Activated CD4-positive, alpha-beta memory T cell treated with anti-CD3 and anti-CD28 coated beads, Interleukin-2, amount 10 ng/mL, durations not matched to agents 7 days and 5 days (primary cell): ENCODE measurements at regions not wholly inside any gene's neighbourhood (a gene's known extent, or its start where the extent isn't known, plus 50 kb on each side); places are given as distances from the start of the nearest gene placed in this dataset.

Experiments used
- CTCF ChIA-PET: fragments of 350-600 bp; sonication (Branson Sonifier 250); formaldehyde crosslinking; loops from one replicate; lab custom pipeline; 2021; ENCODE audit warnings: antibody characterized with exemption, inconsistent platforms; lab: Charles Lee
- POLR2A ChIA-PET: fragments of 350-600 bp; sonication (Branson Sonifier 250); formaldehyde crosslinking; loops from one replicate; lab custom pipeline; 2021; ENCODE audit warnings: antibody characterized with exemption; lab: Charles Lee
- DNase-seq: peaks from one replicate; pipeline ENCODE4 v3.0.0-alpha.2; 2020
- H3K27ac Mint-ChIP-seq: one replicate; pipeline ENCODE4 v1.8.0; 2021; ENCODE audit warnings: mild to moderate bottlenecking, mixed read lengths
- H3K27me3 Mint-ChIP-seq: one replicate; pipeline ENCODE4 v1.8.0; 2021; ENCODE audit warnings: mixed read lengths
- H3K36me3 Mint-ChIP-seq: one replicate; pipeline ENCODE4 v1.8.0; 2021; ENCODE audit warnings: low read depth, mixed read lengths
- H3K4me1 Mint-ChIP-seq: one replicate; pipeline ENCODE4 v1.8.0; 2021; ENCODE audit warnings: mixed read lengths
- H3K4me3 Mint-ChIP-seq: one replicate; pipeline ENCODE4 v1.8.0; 2021; ENCODE audit warnings: mild to moderate bottlenecking, mixed read lengths
- H3K9me3 Mint-ChIP-seq: one replicate; pipeline ENCODE4 v1.8.0; 2021; ENCODE audit warnings: mixed read lengths

DNA sequence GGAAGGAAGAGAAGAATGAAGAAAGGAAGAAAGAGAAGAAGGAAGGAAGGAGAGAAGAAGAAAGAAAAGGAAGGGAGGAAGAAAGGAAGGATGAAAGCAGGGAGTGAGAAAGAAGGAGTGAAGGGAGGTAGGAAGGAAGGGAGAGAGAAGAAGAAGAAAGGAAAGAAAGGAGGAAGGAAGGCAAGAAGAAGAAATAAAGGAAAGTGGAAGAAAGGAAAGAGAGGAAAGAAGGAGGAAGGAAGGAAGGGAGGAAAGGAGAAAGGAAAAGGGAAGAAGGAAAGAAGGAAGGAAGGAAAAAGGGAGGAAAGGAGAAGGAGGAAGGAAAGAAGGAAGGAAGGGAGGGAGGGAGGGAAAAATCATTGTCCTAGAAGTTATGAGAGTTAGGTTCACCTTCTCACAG lies 696.6 kb upstream of the TMEM132C start:
- Mint-ChIP-seq H3K4me3 (no peak overlapping the region), H3K36me3 (peaks cover 5% of the 10 kb centered on the region), H3K27ac (no peak overlapping the region), H3K9me3 (peaks cover 7% of the 10 kb centered on the region), H3K27me3 (peaks cover 17% of the 10 kb centered on the region), H3K4me1 (no peaks in the 10 kb centered on the region)
- DNase-seq = no peak
- CTCF ChIA-PET = no interaction called here
- POLR2A ChIA-PET = no interaction called here

DNA sequence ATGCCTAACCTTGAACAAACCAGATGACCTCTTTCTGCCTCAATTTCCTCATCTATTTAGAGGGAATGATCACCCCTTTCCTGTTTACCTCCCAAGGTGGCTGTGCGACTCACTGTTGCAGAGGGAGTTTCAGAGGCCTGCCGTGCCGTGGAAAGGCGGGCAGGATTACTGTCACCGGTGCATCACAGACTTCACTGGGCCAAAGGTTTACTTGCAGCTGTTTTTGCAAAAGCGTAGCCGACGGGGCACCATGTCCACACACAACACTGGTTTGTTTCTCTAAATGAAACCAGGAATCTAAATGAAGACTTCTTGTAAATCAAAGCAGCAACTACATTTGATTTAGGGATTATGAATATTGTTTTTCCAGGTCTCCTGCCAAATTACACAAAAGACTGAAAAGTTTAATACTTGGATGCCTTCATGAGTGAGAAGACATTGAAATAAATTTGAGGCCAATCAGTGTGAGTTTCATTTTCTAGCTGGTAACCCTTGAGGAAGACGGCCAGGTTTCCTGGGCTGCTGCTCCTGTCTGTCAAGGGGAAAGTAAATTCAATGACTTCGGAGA lies 696.1 kb upstream of the TMEM132C start:
- Mint-ChIP-seq H3K27me3 (peaks cover 18% of the 10 kb centered on the region), H3K4me1 (no peaks in the 10 kb centered on the region), H3K27ac (no peak overlapping the region), H3K36me3 (peaks cover 5% of the 10 kb centered on the region), H3K4me3 (no peak overlapping the region), H3K9me3 (peaks cover 7% of the 10 kb centered on the region)
- ChIA-PET CTCF (no interaction called here), POLR2A (interaction anchor here (1.4 kb wide), 1 partner anchor 11 kb away, joined by 3 read pairs; no protein-coding TSS in a partner anchor)
- DNase-seq = no peak

DNA sequence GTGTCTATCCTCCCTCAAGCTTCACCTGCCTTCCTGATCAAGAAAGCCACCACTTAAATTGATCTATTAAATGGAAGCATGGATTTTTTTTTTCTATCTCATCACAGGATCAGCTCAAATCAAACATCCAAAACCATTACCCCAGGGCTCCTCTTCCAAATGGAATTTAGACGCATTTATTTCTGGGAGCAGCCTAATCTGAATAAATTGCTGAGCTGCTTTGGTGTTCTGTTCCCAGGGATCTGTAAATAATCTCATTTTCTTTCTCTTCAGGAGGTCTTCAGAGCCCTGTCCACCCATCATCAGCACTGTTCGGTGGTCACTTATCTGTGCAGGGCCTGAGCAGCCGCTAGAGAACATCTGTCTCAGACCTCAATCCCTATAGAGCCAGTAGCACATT lies 695.4 kb upstream of the TMEM132C start:
- no peak for DNase-seq
- peaks cover 7% of the 10 kb centered on the region for H3K9me3 Mint-ChIP-seq
- H3K27me3 Mint-ChIP-seq = peaks cover 18% of the 10 kb centered on the region
- H3K4me3 Mint-ChIP-seq = no peak overlapping the region
- peaks cover 5% of the 10 kb centered on the region for H3K36me3 Mint-ChIP-seq
- no peaks in the 10 kb centered on the region for H3K4me1 Mint-ChIP-seq
- ChIA-PET CTCF (no interaction called here), POLR2A (interaction anchor here (1.4 kb wide), 1 partner anchor 12 kb away, joined by 3 read pairs; no protein-coding TSS in a partner anchor)
- H3K27ac Mint-ChIP-seq = no peak overlapping the region

DNA sequence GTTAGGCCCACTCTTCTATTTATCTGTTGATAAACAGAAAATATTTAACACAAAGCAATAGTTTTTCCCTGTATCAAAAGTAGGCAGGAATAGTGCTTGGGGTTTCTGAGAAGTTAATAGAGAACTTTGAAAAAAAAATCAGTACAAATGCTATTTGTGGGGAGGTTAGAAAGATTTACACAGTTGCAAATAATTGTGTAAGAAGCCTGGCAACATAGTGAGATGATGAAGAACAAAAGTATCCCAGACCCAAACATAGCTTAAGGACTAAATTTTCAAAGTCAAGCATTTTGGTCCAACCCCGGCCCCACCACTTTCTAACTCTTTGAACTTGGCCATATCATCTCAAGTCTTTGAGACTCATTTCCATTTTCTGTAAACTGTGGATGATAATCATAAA lies 687.5 kb upstream of the TMEM132C start:
- POLR2A ChIA-PET = no interaction called here
- CTCF ChIA-PET = no interaction called here
- H3K27me3 Mint-ChIP-seq = peaks cover 13% of the 10 kb centered on the region
- no peak overlapping the region for H3K27ac Mint-ChIP-seq
- no peak for DNase-seq
- H3K4me3 Mint-ChIP-seq = no peak overlapping the region
- H3K4me1 Mint-ChIP-seq = no peaks in the 10 kb centered on the region
- no peaks in the 10 kb centered on the region for H3K9me3 Mint-ChIP-seq
- H3K36me3 Mint-ChIP-seq = no peaks in the 10 kb centered on the region

DNA sequence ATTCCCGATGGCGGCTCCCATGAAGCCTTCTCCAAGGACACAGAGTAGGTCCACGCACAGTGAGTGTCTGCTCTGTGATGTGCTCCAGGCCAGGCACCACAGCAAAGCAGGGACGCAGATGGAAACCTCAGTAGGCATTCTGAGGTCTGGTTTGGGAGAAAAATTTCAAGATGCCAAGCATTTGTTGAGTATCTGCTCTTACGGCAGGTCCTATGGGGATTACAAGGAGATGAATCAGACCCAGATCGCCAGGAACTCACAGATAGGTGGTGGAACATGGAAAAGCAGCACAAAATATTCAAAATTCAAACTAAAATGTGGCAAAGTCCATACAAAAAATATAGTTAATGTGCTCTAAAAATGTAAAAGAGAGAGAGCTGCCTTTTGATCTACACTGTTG lies 684.9 kb upstream of the TMEM132C start:
- POLR2A ChIA-PET = no interaction called here
- no peak for DNase-seq
- Mint-ChIP-seq H3K9me3 (peaks cover 3% of the 10 kb centered on the region), H3K27ac (no peak overlapping the region), H3K36me3 (no peaks in the 10 kb centered on the region), H3K4me3 (no peak overlapping the region), H3K4me1 (no peaks in the 10 kb centered on the region), H3K27me3 (peaks cover 8% of the 10 kb centered on the region)
- CTCF ChIA-PET = no interaction called here

DNA sequence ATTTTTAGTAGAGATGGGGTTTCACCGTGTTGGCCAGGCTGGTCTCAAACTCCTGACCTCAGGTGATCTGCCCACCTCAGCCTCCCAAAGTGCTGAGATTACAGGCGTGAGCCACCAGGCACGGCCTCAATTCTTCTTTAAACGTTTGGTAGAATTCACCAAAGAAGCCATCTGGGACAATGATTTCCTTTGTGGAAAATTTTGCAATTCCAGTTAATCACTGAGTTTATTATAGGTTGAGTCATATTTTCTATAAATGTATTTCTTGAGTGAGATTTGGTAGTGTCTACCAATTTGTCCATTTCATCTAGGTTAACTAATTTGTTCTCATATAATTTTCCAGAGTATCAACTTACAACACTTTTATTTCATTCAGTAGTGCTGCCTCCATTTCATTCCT lies 683.9 kb upstream of the TMEM132C start:
- H3K4me1 Mint-ChIP-seq = no peaks in the 10 kb centered on the region
- ChIA-PET CTCF (no interaction called here), POLR2A (no interaction called here)
- H3K27ac Mint-ChIP-seq = no peak overlapping the region
- no peak for DNase-seq
- H3K36me3 Mint-ChIP-seq = no peaks in the 10 kb centered on the region
- no peak overlapping the region for H3K4me3 Mint-ChIP-seq
- H3K27me3 Mint-ChIP-seq = peaks cover 5% of the 10 kb centered on the region
- H3K9me3 Mint-ChIP-seq = peaks cover 5% of the 10 kb centered on the region

DNA sequence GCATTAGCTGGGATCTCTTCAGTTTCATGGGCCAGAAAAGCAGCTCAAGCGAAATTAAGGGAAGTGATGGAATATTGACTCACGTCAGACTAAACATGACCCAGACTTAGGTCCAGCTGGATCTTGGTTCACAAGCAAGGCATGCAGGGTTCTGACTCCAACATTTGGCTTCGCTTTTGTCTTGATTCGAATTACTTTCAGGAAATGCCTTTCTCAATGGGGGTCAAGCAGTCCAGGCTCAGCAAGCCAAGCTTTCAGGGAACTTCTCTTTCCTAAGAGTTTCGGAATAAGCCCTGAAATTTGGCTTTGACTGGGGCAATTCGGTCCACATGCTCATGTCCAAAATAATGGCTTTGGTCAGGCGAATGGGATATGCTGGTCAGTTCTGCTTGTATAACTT lies 678.7 kb upstream of the TMEM132C start:
- DNase-seq = no peak
- no peaks in the 10 kb centered on the region for H3K4me1 Mint-ChIP-seq
- no peak overlapping the region for H3K4me3 Mint-ChIP-seq
- CTCF ChIA-PET = no interaction called here
- H3K27ac Mint-ChIP-seq = no peak overlapping the region
- POLR2A ChIA-PET = no interaction called here
- peaks cover 12% of the 10 kb centered on the region for H3K27me3 Mint-ChIP-seq
- H3K36me3 Mint-ChIP-seq = no peaks in the 10 kb centered on the region
- peaks cover 5% of the 10 kb centered on the region for H3K9me3 Mint-ChIP-seq

DNA sequence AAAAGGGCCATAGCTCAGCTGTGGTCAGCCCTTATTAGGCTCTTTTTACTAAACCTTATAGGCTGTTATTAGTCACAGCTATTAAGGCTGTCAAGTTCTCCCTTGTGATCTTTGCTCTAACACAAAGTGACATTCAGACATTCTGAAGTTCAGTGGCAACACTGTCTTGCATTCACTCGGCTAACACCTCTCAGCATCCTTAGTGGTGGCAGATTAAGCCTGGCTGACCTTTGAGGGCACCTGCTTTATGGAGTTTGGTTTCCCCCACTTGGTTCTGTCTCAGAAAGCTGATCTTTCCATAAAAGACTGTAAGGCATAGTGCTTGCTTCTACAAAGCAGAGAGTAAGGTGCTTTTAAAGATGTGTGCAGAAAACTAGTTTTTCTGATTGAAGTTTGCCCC lies 677.4 kb upstream of the TMEM132C start:
- Mint-ChIP-seq H3K27me3 (peaks cover 8% of the 10 kb centered on the region), H3K4me1 (no peaks in the 10 kb centered on the region), H3K4me3 (no peak overlapping the region), H3K36me3 (no peaks in the 10 kb centered on the region), H3K27ac (no peak overlapping the region), H3K9me3 (peaks cover 5% of the 10 kb centered on the region)
- POLR2A ChIA-PET = no interaction called here
- CTCF ChIA-PET = no interaction called here
- no peak for DNase-seq

DNA sequence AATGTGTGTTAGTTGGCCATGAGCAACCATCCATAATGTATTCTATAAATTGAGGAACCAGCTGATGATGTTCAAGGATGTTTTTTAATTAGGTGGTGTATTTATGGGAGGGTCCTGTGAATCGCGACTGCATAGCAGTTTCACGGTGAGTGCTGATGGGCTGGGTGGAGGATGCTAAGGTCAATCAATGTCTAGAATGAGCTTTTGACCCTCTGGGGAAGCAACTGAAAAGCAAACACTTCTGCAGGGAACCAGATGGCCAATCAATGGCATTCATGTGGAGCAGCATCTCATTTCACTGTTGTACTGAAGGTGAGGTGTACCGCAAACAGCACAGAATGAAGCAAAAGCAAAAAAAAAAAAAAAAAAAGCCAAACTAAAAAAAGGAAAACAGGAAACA lies 676.1 kb upstream of the TMEM132C start:
- Mint-ChIP-seq H3K9me3 (peaks cover 5% of the 10 kb centered on the region), H3K27ac (no peak overlapping the region), H3K4me3 (no peak overlapping the region), H3K4me1 (no peaks in the 10 kb centered on the region), H3K36me3 (no peaks in the 10 kb centered on the region), H3K27me3 (peaks cover 8% of the 10 kb centered on the region)
- ChIA-PET POLR2A (no interaction called here), CTCF (no interaction called here)
- no peak for DNase-seq

DNA sequence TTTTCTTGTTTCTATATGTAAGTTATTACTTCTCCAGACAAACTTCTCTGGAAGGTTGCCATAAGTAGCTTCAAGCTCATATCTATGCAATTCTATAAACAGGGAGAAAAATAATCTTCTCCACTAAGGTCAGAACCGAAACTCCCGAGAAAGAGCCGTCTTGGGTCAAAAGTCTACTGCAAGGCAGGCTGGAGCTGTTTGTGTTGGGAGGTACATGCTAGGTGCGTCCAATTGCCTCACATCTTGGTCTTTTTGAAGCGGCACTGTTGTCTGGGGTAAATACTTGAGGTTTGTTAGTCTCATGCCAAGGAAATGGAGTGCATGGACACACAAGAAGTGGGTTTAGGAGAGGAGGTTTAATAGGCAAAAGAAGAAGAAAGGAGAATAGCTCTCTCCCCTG lies 674.7 kb upstream of the TMEM132C start:
- Mint-ChIP-seq H3K36me3 (no peaks in the 10 kb centered on the region), H3K9me3 (peaks cover 2% of the 10 kb centered on the region), H3K4me1 (no peaks in the 10 kb centered on the region), H3K27me3 (peaks cover 8% of the 10 kb centered on the region), H3K4me3 (no peak overlapping the region), H3K27ac (no peak overlapping the region)
- no peak for DNase-seq
- CTCF ChIA-PET = no interaction called here
- POLR2A ChIA-PET = no interaction called here

DNA sequence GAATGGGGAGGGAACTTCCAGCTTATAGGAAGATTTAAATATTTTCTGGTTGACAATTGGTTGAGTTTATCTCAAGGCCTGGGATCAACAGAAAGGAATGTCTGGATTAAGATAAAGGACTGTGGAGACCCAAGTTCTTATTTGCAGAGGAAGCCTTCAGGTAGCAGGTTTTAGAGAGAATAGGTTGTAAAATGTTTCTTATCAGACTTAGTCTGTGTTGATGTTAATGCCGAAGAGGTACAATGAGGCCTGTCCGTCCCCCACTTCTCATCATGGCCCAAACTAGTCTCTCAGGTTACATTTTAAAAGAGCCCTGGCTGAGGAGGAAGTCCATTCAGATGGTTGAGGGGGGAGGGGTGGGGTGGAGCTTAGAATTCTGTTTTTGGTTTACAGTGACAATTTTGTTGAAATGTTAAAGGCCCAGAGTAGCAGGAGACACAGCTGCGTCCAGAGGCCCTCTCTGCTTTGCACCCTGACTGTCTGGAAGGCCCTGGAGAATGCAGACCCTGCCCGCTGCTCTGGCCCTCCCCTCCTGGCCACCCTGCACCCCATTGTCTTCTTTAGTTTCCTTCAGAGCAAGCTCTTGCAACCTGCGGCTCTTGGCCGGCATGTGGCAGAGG lies 672.5 kb upstream of the TMEM132C start:
- no peak overlapping the region for H3K4me3 Mint-ChIP-seq
- no peaks in the 10 kb centered on the region for H3K36me3 Mint-ChIP-seq
- ChIA-PET CTCF (interaction anchor here (1.2 to 1.8 kb wide), 2 partner anchors 14 to 35 kb away, joined by 3 to 4 read pairs; no protein-coding TSS in a partner anchor), POLR2A (no interaction called here)
- H3K27me3 Mint-ChIP-seq = peaks cover 8% of the 10 kb centered on the region
- no peak overlapping the region for H3K27ac Mint-ChIP-seq
- H3K4me1 Mint-ChIP-seq = no peaks in the 10 kb centered on the region
- no peaks in the 10 kb centered on the region for H3K9me3 Mint-ChIP-seq
- no peak for DNase-seq

DNA sequence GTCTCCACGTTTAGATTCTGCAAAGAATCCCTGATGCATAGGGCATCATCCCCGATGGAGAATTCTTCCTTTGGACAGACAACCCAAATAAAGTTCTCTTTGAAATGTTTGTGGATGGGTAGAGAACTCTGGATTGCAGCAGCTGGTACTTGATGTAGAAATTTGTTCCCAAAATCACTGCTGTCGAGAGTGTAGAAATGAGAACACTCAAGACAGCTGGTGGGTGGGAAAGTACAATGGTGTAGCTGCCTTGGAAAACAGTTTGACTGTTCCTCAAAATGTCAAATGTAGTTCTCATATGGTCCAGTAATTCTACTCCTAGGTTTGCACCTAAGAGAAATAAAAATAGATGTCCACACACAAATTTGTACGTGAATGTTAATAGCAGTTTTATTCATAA lies 671.5 kb upstream of the TMEM132C start:
- Mint-ChIP-seq H3K36me3 (no peaks in the 10 kb centered on the region), H3K27ac (no peak overlapping the region), H3K4me1 (no peaks in the 10 kb centered on the region), H3K9me3 (no peaks in the 10 kb centered on the region), H3K27me3 (peaks cover 8% of the 10 kb centered on the region), H3K4me3 (no peak overlapping the region)
- POLR2A ChIA-PET = no interaction called here
- DNase-seq = no peak
- CTCF ChIA-PET = no interaction called here

DNA sequence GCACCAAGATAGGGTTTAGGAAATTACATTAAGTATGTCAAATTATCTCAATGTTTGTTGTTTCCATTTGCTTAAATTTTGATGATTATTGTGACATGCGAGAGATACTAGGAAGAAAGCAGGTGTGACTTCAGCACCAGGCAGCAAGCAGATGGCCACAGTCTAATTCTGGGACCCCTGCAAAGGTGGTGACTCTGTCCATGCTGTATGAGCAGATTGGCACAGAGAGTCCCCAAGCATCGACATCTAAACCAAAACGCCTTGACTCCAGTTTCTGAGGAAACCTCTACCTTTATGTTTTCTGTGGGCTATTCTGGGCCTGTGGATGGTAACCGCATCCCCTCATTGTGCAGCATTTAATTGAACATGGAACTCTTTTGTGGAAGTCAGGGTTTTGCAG lies 670.1 kb upstream of the TMEM132C start:
- Mint-ChIP-seq H3K9me3 (no peaks in the 10 kb centered on the region), H3K27me3 (peaks cover 4% of the 10 kb centered on the region), H3K4me1 (no peaks in the 10 kb centered on the region), H3K27ac (no peak overlapping the region), H3K36me3 (no peaks in the 10 kb centered on the region), H3K4me3 (no peak overlapping the region)
- CTCF ChIA-PET = no interaction called here
- no peak for DNase-seq
- POLR2A ChIA-PET = no interaction called here

DNA sequence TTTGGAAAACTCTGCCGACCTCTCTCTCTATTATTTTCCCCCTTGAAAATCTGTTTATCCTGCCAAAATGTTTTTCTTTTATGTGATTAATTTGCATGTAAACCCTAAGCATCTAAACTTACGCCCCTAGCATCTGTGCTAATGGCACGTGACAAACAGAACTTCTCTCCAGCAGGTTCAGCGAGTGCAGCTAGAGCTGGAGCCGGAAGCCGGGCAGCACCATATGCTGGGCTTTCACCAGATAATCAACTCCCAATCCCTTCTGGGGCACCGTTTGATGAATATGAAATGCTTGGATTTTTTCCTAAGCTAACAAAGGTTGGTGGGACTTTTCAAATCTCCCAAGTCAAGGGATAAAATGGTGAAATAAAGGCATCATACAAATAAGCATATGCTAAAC lies 667.5 kb upstream of the TMEM132C start:
- ChIA-PET CTCF (no interaction called here), POLR2A (no interaction called here)
- H3K4me3 Mint-ChIP-seq = no peak overlapping the region
- H3K4me1 Mint-ChIP-seq = no peaks in the 10 kb centered on the region
- no peak overlapping the region for H3K27ac Mint-ChIP-seq
- no peaks in the 10 kb centered on the region for H3K27me3 Mint-ChIP-seq
- DNase-seq = no peak
- H3K36me3 Mint-ChIP-seq = no peaks in the 10 kb centered on the region
- H3K9me3 Mint-ChIP-seq = no peaks in the 10 kb centered on the region
